SK-N-SH (cell line): ENCODE measurements at regions not wholly inside any gene's neighbourhood (a gene's known extent, or its start where the extent isn't known, plus 50 kb on each side); places are given as distances from the start of the nearest gene placed in this dataset.

ENCODE experiments used
- CHD2 ChIP-seq: fragments of 150-350 bp; IDR thresholded peaks from 2 replicates; pipeline ENCODE4 v1.6.1; 2018; ENCODE audit warnings: low read length; ENCODE audit not compliant: partially characterized antibody
- EZH2phosphoT487 ChIP-seq: fragments of 200-600 bp; sonication (generic); IDR thresholded peaks from 2 replicates; pipeline ENCODE4 v1.6.1; 2017; ENCODE audit warnings: low read depth, mixed run types, mild to moderate bottlenecking, antibody characterized with exemption, moderate library complexity, borderline replicate concordance
- POLR2AphosphoS5 ChIP-seq: IDR thresholded peaks from 2 replicates; pipeline ENCODE4 v1.6.1; 2012; ENCODE audit warnings: low read depth, low read length
- RFX5 ChIP-seq: IDR thresholded peaks from 2 replicates; pipeline ENCODE4 v1.6.1; 2012; ENCODE audit warnings: mild to moderate bottlenecking, improper control_type of control experiment, low read length
- TF ChIP-seq, protein P1 (sequence below): fragments of 200-600 bp; sonication (generic); IDR thresholded peaks from 2 replicates; pipeline ENCODE4 v1.6.1; 2017; ENCODE audit warnings: antibody characterized with exemption, mild to moderate bottlenecking, moderate library complexity
- TF ChIP-seq, protein P2 (sequence below): IDR thresholded peaks from 2 replicates; pipeline ENCODE4; 2012
- TF ChIP-seq, protein P3 (sequence below): IDR thresholded peaks from 2 replicates; pipeline ENCODE4 v1.4.0; 2012; ENCODE audit warnings: low read depth, borderline replicate concordance
- TF ChIP-seq, protein P4 (sequence below): IDR thresholded peaks from 2 replicates; pipeline ENCODE4 v1.6.1; 2012; ENCODE audit warnings: mild to moderate bottlenecking, low read depth, low read length, moderate library complexity
- TF ChIP-seq, protein P5 (sequence below): IDR thresholded peaks from 2 replicates; pipeline ENCODE4 v1.4.0; 2012; ENCODE audit warnings: low read depth, borderline replicate concordance

DNA sequence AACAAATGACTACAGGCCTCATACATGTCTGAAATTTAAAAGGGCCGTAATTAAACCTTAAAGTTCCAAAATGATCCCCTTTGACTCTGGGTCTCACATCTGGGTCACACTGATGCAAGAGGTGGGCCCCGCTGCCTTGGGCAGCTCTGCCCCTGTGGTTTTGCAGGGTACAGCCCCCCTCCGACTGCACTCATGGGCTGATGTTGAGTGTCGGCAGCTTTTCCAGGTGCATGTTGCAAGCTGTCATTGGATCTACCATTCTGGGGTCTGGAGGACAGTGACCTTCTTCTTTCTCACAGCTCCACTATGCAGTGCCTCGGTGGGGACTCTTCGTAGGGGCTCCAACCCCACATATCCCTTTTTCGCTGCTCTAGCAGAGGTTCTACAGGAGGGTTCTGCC lies 1537.9 kb downstream of the PCDH18 start:
- TF ChIP-seq, protein P1, sequence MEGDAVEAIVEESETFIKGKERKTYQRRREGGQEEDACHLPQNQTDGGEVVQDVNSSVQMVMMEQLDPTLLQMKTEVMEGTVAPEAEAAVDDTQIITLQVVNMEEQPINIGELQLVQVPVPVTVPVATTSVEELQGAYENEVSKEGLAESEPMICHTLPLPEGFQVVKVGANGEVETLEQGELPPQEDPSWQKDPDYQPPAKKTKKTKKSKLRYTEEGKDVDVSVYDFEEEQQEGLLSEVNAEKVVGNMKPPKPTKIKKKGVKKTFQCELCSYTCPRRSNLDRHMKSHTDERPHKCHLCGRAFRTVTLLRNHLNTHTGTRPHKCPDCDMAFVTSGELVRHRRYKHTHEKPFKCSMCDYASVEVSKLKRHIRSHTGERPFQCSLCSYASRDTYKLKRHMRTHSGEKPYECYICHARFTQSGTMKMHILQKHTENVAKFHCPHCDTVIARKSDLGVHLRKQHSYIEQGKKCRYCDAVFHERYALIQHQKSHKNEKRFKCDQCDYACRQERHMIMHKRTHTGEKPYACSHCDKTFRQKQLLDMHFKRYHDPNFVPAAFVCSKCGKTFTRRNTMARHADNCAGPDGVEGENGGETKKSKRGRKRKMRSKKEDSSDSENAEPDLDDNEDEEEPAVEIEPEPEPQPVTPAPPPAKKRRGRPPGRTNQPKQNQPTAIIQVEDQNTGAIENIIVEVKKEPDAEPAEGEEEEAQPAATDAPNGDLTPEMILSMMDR = no peak
- TF ChIP-seq POLR2AphosphoS5 (no peak), EZH2phosphoT487 (no peak), RFX5 (no peak), CHD2 (no peak)
- TF ChIP-seq, protein P2, sequence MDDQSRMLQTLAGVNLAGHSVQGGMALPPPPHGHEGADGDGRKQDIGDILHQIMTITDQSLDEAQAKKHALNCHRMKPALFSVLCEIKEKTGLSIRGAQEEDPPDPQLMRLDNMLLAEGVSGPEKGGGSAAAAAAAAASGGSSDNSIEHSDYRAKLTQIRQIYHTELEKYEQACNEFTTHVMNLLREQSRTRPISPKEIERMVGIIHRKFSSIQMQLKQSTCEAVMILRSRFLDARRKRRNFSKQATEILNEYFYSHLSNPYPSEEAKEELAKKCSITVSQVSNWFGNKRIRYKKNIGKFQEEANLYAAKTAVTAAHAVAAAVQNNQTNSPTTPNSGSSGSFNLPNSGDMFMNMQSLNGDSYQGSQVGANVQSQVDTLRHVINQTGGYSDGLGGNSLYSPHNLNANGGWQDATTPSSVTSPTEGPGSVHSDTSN = no peak
- TF ChIP-seq, protein P3, sequence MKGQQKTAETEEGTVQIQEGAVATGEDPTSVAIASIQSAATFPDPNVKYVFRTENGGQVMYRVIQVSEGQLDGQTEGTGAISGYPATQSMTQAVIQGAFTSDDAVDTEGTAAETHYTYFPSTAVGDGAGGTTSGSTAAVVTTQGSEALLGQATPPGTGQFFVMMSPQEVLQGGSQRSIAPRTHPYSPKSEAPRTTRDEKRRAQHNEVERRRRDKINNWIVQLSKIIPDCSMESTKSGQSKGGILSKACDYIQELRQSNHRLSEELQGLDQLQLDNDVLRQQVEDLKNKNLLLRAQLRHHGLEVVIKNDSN = no peak
- TF ChIP-seq, protein P4, sequence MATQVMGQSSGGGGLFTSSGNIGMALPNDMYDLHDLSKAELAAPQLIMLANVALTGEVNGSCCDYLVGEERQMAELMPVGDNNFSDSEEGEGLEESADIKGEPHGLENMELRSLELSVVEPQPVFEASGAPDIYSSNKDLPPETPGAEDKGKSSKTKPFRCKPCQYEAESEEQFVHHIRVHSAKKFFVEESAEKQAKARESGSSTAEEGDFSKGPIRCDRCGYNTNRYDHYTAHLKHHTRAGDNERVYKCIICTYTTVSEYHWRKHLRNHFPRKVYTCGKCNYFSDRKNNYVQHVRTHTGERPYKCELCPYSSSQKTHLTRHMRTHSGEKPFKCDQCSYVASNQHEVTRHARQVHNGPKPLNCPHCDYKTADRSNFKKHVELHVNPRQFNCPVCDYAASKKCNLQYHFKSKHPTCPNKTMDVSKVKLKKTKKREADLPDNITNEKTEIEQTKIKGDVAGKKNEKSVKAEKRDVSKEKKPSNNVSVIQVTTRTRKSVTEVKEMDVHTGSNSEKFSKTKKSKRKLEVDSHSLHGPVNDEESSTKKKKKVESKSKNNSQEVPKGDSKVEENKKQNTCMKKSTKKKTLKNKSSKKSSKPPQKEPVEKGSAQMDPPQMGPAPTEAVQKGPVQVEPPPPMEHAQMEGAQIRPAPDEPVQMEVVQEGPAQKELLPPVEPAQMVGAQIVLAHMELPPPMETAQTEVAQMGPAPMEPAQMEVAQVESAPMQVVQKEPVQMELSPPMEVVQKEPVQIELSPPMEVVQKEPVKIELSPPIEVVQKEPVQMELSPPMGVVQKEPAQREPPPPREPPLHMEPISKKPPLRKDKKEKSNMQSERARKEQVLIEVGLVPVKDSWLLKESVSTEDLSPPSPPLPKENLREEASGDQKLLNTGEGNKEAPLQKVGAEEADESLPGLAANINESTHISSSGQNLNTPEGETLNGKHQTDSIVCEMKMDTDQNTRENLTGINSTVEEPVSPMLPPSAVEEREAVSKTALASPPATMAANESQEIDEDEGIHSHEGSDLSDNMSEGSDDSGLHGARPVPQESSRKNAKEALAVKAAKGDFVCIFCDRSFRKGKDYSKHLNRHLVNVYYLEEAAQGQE = no peak
- TF ChIP-seq, protein P5, sequence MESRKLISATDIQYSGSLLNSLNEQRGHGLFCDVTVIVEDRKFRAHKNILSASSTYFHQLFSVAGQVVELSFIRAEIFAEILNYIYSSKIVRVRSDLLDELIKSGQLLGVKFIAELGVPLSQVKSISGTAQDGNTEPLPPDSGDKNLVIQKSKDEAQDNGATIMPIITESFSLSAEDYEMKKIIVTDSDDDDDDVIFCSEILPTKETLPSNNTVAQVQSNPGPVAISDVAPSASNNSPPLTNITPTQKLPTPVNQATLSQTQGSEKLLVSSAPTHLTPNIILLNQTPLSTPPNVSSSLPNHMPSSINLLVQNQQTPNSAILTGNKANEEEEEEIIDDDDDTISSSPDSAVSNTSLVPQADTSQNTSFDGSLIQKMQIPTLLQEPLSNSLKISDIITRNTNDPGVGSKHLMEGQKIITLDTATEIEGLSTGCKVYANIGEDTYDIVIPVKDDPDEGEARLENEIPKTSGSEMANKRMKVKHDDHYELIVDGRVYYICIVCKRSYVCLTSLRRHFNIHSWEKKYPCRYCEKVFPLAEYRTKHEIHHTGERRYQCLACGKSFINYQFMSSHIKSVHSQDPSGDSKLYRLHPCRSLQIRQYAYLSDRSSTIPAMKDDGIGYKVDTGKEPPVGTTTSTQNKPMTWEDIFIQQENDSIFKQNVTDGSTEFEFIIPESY = no peak
